ENCODE measurements at regions not wholly inside any gene's neighbourhood (a gene's known extent, or its start where the extent isn't known, plus 50 kb on each side); places are given as distances from the start of the nearest gene placed in this dataset.

GRCh38 chr3:177451864-177452830, 254.9 kb upstream of the TBL1XR1 start:
- no peaks in the 10 kb centered on the region for H3K79me2 ChIP-seq (ENCODE audit: control insufficient read depth, insufficient read depth, low read length)
- intact Hi-C loops (cut with micrococcal nuclease) = loop anchor here (1.0 to 5.0 kb wide), 7 partner anchors 92 to 931 kb away; partner anchors contain the start of gene TBL1XR1
- H3K9me1 ChIP-seq (replicated peaks; ENCODE audit: control insufficient read depth, extremely low read depth, insufficient read depth, low read length) = no peaks in the 10 kb centered on the region
- H3K9me3 ChIP-seq (replicated peaks; ENCODE audit: control insufficient read depth, insufficient read depth, low read length) = no peaks in the 10 kb centered on the region
- peak; percentile 67 for FAIRE-seq
- H3K9ac ChIP-seq (replicated peaks; ENCODE audit: extremely low read depth, insufficient read depth, low read length) = peak overlapping the region; percentile 88
- BruUV-seq (replicated peaks) = TSS peak; percentile 99
- H3K27me3 ChIP-seq (ENCODE audit: control insufficient read depth in 2 of 2, insufficient read depth in 2 of 2, low read length in 2 of 2) = no peaks in the 10 kb centered on the region
- H3K27ac ChIP-seq (ENCODE audit: insufficient read depth, low read depth, low read length) = peak overlapping the region; percentile 94
- no peaks in the 10 kb centered on the region for H3K36me3 ChIP-seq (ENCODE audit: control insufficient read depth in 2 of 2, extremely low read depth in 1 of 2, insufficient read depth in 2 of 2, low read length in 2 of 2)
- peak; percentile 79 for DNase-seq (ENCODE audit: low read depth, low spot score)
- ChIA-PET POLR2A (no interaction called here), CTCF (no interaction called here)
- peaks cover 21% of the 10 kb centered on the region for H3K4me1 ChIP-seq (ENCODE audit: control insufficient read depth, extremely low read depth, insufficient read depth, low read length)
- dilution Hi-C loops (cut with MboI; ENCODE audit: extremely low pct_ligation_motif_present, low sequenced_read_pairs) = no loop called here
- TF ChIP-seq FOS (IDR thresholded peaks at IDR 0.05; ENCODE audit: borderline replicate concordance, insufficient read depth, low read length) = peak; percentile 6
- no peak for TF ChIP-seq MAX (IDR thresholded peaks at IDR 0.05; ENCODE audit: insufficient read depth, insufficient read length)
- no peak for TF ChIP-seq CTCF (IDR thresholded peaks at IDR 0.05; ENCODE audit: extremely low read depth in 1 of 2, insufficient read depth in 1 of 2, low read depth in 1 of 2, low read length in 2 of 2)
- TF ChIP-seq POLR2AphosphoS5 (IDR thresholded peaks at IDR 0.05; ENCODE audit: insufficient read depth, low read depth, low read length) = no peak
- no peak for TF ChIP-seq EZH2 (IDR thresholded peaks at IDR 0.05; ENCODE audit: borderline replicate concordance, low read depth, low read length, severe bottlenecking)
- peak; percentile 51 for TF ChIP-seq JUN (IDR thresholded peaks at IDR 0.05; ENCODE audit: borderline replicate concordance, insufficient read depth, insufficient read length, low read depth)
- TF ChIP-seq GATA2 (IDR thresholded peaks at IDR 0.05; ENCODE audit: insufficient read depth, insufficient read length, low read depth, low read length) = no peak
- no peak for TF ChIP-seq POLR2A (IDR thresholded peaks at IDR 0.05; ENCODE audit: low read depth, low read length)
- TF ChIP-seq MYC (IDR thresholded peaks at IDR 0.05; ENCODE audit: low read depth, low read length) = no peak
- no peaks in the 10 kb centered on the region for H4K20me1 ChIP-seq (replicated peaks; ENCODE audit: control insufficient read depth, extremely low read depth, insufficient read depth, low read length)
- peak overlapping the region in 1 of 3 experiments; percentile 48 for H3K4me3 ChIP-seq (replicated peaks in 1 of 3; ENCODE audit: insufficient read depth in 1 of 3, low read depth in 1 of 3, low read length in 3 of 3)
- H2AFZ ChIP-seq (ENCODE audit: low read depth, low read length) = peak overlapping the region; percentile 50
- peak overlapping the region; percentile 82 for H3K4me2 ChIP-seq (ENCODE audit: insufficient read depth, low read length)
